Neural cell (in vitro differentiated cells): ENCODE measurements at regions not wholly inside any gene's neighbourhood (a gene's known extent, or its start where the extent isn't known, plus 50 kb on each side); places are given as distances from the start of the nearest gene placed in this dataset.

ENCODE experiments used
- H2AFZ ChIP-seq: fragments of 200-600, 300-800 bp; sonication (generic), shearing (Covaris generic); 2 replicates; pipeline ENCODE4 v1.6.0; 2014; ENCODE audit warnings: low read depth, mild to moderate bottlenecking, antibody characterized with exemption, low read length, moderate library complexity
- H3F3A ChIP-seq: fragments of 200-600 bp; shearing (Covaris generic); 2 replicates; pipeline ENCODE4 v1.6.1; 2016; ENCODE audit warnings: mild to moderate bottlenecking, moderate library complexity, mixed read lengths, antibody characterized with exemption, low read length; ENCODE audit not compliant: insufficient read depth, poor library complexity, severe bottlenecking
- H3K27ac ChIP-seq: fragments of 200-600, 300-800 bp; sonication (generic), shearing (Covaris generic); 2 replicates; pipeline ENCODE4 v1.5.1; 2014; ENCODE audit warnings: mild to moderate bottlenecking, low read length, moderate library complexity
- H3K27me3 ChIP-seq: fragments of 300-800, 200-600 bp; sonication (generic), shearing (Covaris generic); 2 replicates; pipeline ENCODE4 v1.6.0; 2014; ENCODE audit warnings: mild to moderate bottlenecking, low read depth, low read length, moderate library complexity; ENCODE audit not compliant: insufficient read depth
- H3K36me3 ChIP-seq: fragments of 300-800, 200-600 bp; sonication (generic), shearing (Covaris generic); 2 replicates; pipeline ENCODE4 v1.5.1; 2014; ENCODE audit warnings: mild to moderate bottlenecking, antibody characterized with exemption, low read length, moderate library complexity; ENCODE audit not compliant: insufficient read depth
- H3K4me2 ChIP-seq: fragments of 300-800, 200-600 bp; sonication (generic), shearing (Covaris generic); 2 replicates; pipeline ENCODE4 v1.6.0; 2014; ENCODE audit warnings: mild to moderate bottlenecking, low read length
- H3K4me3 ChIP-seq: fragments of 300-800, 200-600 bp; sonication (generic), shearing (Covaris generic); 2 replicates; pipeline ENCODE4 v1.5.1; 2014; ENCODE audit warnings: mild to moderate bottlenecking, low read length, moderate library complexity
- H3K79me2 ChIP-seq: fragments of 200-600 bp; shearing (Covaris generic); replicated peaks from 2 replicates; pipeline ENCODE4 v1.6.0; 2014; ENCODE audit warnings: mild to moderate bottlenecking, low read length, moderate library complexity; ENCODE audit not compliant: insufficient read depth
- H3K9ac ChIP-seq: fragments of 300-800, 200-600 bp; sonication (generic), shearing (Covaris generic); 2 replicates; pipeline ENCODE4 v1.6.1; 2016; ENCODE audit warnings: mild to moderate bottlenecking, low read length, mixed read lengths
- H3K9me2 ChIP-seq: fragments of 200-600 bp; shearing (Covaris generic); 2 replicates; pipeline ENCODE4 v1.6.1; 2016; ENCODE audit warnings: mild to moderate bottlenecking, low read length, mixed read lengths; ENCODE audit not compliant: insufficient read depth
- H3K9me3 ChIP-seq: fragments of 200-600, 300-800 bp; sonication (generic), shearing (Covaris generic); 2 replicates; pipeline ENCODE4 v1.6.1; 2016; ENCODE audit warnings: mild to moderate bottlenecking, mixed run types, low read length, moderate library complexity, mixed read lengths
- H4K20me1 ChIP-seq: fragments of 200-600 bp; shearing (Covaris generic); 2 replicates; pipeline ENCODE4 v1.6.1; 2016; ENCODE audit warnings: mild to moderate bottlenecking, mixed run types; ENCODE audit not compliant: insufficient read depth
- EP300 ChIP-seq: fragments of 450-650 bp; conservative IDR thresholded peaks from 2 replicates; pipeline ENCODE4 v1.6.1; 2014; ENCODE audit warnings: antibody characterized with exemption, mild to moderate bottlenecking, moderate library complexity; ENCODE audit not compliant: poor library complexity, severe bottlenecking
- EZH2 ChIP-seq: fragments of 200-600, 300-800 bp; shearing (Covaris generic), sonication (generic); IDR thresholded peaks from 2 replicates; pipeline ENCODE4 v1.6.1; 2014; ENCODE audit warnings: antibody characterized with exemption, low read length, borderline replicate concordance, mild to moderate bottlenecking; ENCODE audit not compliant: insufficient read depth, poor library complexity, severe bottlenecking
- MXI1 ChIP-seq: fragments of 450-650 bp; conservative IDR thresholded peaks from 2 replicates; pipeline ENCODE4 v1.6.1; 2014; ENCODE audit warnings: antibody characterized with exemption, mild to moderate bottlenecking; ENCODE audit not compliant: poor library complexity, severe bottlenecking
- POLR2AphosphoS5 ChIP-seq: IDR thresholded peaks from 2 replicates; pipeline ENCODE4 v1.6.1; 2012
- RAD21 ChIP-seq: fragments of 450-650 bp; conservative IDR thresholded peaks from 2 replicates; pipeline ENCODE4 v1.6.1; 2014; ENCODE audit warnings: antibody characterized with exemption, mild to moderate bottlenecking, moderate library complexity
- SMC3 ChIP-seq: fragments of 450-650 bp; conservative IDR thresholded peaks from 2 replicates; pipeline ENCODE4 v1.6.1; 2014; ENCODE audit warnings: antibody characterized with exemption, mild to moderate bottlenecking, moderate library complexity; ENCODE audit not compliant: poor library complexity
- TAF1 ChIP-seq: IDR thresholded peaks from 2 replicates; pipeline ENCODE4 v1.6.1; 2012; ENCODE audit warnings: low read depth
- TF ChIP-seq, protein P1 (sequence below): fragments of 450-650 bp; IDR thresholded peaks from 2 replicates; pipeline ENCODE4 v1.5.1; 2014; ENCODE audit warnings: antibody characterized with exemption, mild to moderate bottlenecking, moderate library complexity; ENCODE audit not compliant: poor library complexity, severe bottlenecking
- TF ChIP-seq, protein P2 (sequence below): IDR thresholded peaks from 2 replicates; pipeline ENCODE4 v1.6.1; 2012; ENCODE audit warnings: borderline replicate concordance

DNA sequence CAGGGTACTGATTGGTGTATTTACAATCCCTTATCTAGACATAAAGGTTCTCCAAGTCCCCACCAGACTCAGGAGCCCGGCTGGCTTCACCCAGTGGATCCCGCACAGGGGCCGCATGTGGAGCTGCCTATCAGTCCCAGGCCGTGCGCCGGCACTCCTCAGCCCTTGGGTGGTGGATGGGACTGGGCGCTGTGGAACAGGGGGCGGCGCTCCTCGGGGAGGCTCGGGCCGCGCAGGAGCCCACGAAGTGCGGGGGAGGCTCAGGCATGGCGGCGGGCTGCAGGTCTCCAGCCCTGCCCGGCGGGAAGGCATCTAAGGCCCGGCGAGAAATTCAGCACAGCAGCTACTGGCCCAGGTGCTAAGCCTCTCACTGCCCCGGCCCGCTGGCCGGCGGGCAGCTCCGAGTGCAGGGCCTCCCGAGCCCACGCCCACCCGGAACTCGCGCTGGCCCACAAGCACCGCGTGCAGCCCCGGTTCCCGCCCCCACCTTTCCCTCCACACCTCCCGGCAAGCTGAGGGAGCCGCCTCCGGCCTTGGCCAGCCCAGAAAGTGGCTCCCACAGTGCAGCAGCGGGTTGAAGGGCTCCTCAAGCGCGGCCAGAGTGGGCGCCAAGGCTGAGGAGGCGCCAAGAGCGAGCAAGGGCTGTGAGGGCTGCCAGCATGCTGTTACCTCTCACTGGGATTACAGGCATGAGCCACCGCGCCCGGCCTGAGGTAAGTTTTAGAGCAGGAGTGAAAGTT, 60.0 kb upstream of the SCEL start:
- Histone ChIP-seq H3K36me3 (no peaks in the 10 kb centered on the region), H3K9me2 (no peaks in the 10 kb centered on the region), H3K79me2 (no peaks in the 10 kb centered on the region), H2AFZ (no peak overlapping the region), H3K9ac (no peak overlapping the region), H3F3A (no peaks in the 10 kb centered on the region), H3K27ac (no peak overlapping the region), H3K27me3 (no peaks in the 10 kb centered on the region), H3K4me3 (no peak overlapping the region), H3K9me3 (no peaks in the 10 kb centered on the region), H4K20me1 (no peaks in the 10 kb centered on the region), H3K4me2 (no peak overlapping the region)
- TF ChIP-seq, protein P1, sequence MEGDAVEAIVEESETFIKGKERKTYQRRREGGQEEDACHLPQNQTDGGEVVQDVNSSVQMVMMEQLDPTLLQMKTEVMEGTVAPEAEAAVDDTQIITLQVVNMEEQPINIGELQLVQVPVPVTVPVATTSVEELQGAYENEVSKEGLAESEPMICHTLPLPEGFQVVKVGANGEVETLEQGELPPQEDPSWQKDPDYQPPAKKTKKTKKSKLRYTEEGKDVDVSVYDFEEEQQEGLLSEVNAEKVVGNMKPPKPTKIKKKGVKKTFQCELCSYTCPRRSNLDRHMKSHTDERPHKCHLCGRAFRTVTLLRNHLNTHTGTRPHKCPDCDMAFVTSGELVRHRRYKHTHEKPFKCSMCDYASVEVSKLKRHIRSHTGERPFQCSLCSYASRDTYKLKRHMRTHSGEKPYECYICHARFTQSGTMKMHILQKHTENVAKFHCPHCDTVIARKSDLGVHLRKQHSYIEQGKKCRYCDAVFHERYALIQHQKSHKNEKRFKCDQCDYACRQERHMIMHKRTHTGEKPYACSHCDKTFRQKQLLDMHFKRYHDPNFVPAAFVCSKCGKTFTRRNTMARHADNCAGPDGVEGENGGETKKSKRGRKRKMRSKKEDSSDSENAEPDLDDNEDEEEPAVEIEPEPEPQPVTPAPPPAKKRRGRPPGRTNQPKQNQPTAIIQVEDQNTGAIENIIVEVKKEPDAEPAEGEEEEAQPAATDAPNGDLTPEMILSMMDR: no peak
- no peak for TF ChIP-seq SMC3
- TF ChIP-seq EZH2: no peak
- no peak for TF ChIP-seq POLR2AphosphoS5
- no peak for TF ChIP-seq RAD21
- no peak for TF ChIP-seq EP300
- no peak for TF ChIP-seq MXI1
- TF ChIP-seq, protein P2, sequence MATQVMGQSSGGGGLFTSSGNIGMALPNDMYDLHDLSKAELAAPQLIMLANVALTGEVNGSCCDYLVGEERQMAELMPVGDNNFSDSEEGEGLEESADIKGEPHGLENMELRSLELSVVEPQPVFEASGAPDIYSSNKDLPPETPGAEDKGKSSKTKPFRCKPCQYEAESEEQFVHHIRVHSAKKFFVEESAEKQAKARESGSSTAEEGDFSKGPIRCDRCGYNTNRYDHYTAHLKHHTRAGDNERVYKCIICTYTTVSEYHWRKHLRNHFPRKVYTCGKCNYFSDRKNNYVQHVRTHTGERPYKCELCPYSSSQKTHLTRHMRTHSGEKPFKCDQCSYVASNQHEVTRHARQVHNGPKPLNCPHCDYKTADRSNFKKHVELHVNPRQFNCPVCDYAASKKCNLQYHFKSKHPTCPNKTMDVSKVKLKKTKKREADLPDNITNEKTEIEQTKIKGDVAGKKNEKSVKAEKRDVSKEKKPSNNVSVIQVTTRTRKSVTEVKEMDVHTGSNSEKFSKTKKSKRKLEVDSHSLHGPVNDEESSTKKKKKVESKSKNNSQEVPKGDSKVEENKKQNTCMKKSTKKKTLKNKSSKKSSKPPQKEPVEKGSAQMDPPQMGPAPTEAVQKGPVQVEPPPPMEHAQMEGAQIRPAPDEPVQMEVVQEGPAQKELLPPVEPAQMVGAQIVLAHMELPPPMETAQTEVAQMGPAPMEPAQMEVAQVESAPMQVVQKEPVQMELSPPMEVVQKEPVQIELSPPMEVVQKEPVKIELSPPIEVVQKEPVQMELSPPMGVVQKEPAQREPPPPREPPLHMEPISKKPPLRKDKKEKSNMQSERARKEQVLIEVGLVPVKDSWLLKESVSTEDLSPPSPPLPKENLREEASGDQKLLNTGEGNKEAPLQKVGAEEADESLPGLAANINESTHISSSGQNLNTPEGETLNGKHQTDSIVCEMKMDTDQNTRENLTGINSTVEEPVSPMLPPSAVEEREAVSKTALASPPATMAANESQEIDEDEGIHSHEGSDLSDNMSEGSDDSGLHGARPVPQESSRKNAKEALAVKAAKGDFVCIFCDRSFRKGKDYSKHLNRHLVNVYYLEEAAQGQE: no peak
- TF ChIP-seq TAF1: no peak

DNA sequence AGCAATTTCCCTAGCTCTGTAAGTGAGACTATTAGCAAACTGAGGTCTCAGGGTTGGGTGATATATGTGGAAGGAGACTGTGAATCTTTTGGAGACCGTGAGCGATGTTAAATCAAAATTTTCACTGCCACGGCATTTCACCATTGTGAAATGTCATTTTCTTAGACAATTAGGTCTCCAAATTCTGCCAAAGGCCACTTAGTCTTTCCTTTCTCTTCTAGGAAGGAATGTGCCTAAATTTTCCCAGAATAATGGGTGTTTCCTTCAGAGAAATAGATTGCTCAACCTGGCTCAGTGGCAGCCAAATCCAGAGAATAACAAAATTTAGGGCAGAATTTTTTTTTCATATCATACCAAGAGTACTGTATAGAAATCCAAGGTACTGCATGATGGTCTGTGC, 64.5 kb upstream of the SCEL start:
- H4K20me1 ChIP-seq: no peaks in the 10 kb centered on the region
- no peak overlapping the region for H2AFZ ChIP-seq
- no peak overlapping the region for H3K4me3 ChIP-seq
- H3K9me3 ChIP-seq: no peaks in the 10 kb centered on the region
- no peaks in the 10 kb centered on the region for H3K36me3 ChIP-seq
- no peaks in the 10 kb centered on the region for H3F3A ChIP-seq
- TF ChIP-seq MXI1 (no peak), TAF1 (no peak), EZH2 (no peak), SMC3 (no peak), EP300 (no peak), POLR2AphosphoS5 (no peak)
- TF ChIP-seq, protein P1: no peak
- H3K4me2 ChIP-seq: no peak overlapping the region
- H3K27ac ChIP-seq: no peak overlapping the region
- no peak overlapping the region for H3K9ac ChIP-seq
- H3K79me2 ChIP-seq: no peaks in the 10 kb centered on the region
- H3K9me2 ChIP-seq: no peaks in the 10 kb centered on the region
- no peaks in the 10 kb centered on the region for H3K27me3 ChIP-seq
